Dermis microvascular lymphatic vessel endothelial cell (primary cell): ENCODE measurements at regions not wholly inside any gene's neighbourhood (a gene's known extent, or its start where the extent isn't known, plus 50 kb on each side); places are given as distances from the start of the nearest gene placed in this dataset.
"Not testable (repeated sequence)": the region's sequence is repeated elsewhere in the genome, so short reads cannot be mapped to it uniquely, and the experiment has no call there.

Source experiments
- DNase-seq, 2 donors: peaks; one replicate each; pipeline versions ENCODE4 v3.0.0 to v3.0.0-alpha.2; 2010; ENCODE audit warnings: low read depth in 2 of 2

- not testable (repeated sequence) for DNase-seq
These were observed 99.0 kb upstream of the ZBED5 start for GRCh38 chr11:10956884-10957283.

DNA sequence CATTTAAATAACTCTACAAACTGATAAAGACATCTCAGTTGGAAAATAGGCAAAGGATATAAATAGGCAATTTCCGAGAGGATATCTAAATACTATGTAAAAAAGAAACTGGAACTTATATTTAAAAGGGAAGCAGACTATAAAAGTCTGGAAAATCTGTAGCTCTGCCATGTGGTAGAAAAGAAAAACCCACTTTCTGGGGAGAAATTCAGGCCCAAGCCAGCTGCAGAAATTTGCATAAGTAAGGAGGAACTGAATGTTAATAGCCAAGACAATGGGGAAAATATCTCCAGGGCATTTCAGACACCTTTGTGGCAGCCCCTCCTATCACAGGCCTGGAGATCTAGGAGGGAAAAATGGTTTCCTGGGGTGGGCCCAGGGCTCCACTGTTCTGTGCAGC, 97.8 kb upstream of the ZBED5 start:
- no peak for DNase-seq

DNA sequence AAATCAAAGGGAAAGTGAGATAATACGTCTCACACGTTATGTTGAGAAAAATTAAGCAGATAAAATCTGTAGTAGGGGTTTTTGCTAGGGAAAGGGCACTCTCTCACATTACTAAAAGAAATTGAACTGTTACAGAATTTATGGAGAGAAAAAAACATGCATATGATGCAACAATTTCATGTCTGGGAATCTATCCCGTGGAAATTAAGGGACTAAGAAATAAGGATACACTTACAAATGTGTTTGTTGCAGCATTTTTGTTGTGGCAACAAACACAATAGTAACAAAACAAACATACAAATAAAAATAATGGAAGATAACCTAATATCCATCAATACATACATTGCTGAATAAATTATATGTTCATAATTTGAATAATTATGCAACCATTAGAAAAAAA, 96.3 kb upstream of the ZBED5 start:
- no peak for DNase-seq

DNA sequence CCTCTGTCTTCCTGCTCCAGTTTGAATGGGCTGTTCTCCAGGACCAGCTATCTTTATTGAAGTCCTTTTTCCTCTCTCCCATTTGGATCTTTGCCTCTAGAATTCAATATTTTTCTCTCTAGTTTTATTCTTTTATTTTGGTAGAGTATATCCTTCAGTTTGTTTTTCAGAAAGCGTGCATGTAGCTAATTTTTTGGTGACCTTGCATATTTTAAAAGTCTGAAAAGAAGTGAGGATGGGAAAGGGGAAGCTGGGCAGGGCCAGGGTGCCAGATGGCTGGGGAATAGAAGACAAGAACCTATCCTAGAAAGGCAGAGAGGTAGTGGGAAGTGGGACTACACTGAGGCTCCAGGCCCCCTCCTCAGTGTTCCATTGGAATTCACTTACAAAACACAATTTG, 95.0 kb upstream of the ZBED5 start:
- no peak for DNase-seq

DNA sequence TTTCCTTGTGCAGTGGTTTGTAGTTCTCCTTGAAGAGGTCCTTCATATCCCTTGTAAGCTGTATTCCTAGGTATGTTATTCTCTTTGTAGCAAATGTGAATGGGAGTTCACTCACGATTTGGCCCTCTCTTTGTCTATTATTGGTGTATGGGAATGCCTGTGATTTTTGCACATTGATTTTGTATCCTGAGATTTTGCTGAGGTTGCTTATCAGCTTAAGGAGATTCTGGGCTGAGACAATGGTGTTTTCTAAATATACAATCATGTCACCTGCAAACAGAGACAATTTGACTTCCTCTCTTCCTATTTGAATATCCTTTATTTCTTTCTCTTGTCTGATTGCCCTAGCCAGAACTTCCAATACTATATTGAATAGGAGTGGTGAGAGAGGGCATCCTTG, 90.1 kb upstream of the ZBED5 start:
- DNase-seq: not testable (repeated sequence)

- DNase-seq: no peak
These were observed 88.2 kb upstream of the ZBED5 start for GRCh38 chr11:10946072-10946471.

GRCh38 chr11:10945196-10945595, 87.3 kb upstream of the ZBED5 start:
- DNase-seq: no peak

DNA sequence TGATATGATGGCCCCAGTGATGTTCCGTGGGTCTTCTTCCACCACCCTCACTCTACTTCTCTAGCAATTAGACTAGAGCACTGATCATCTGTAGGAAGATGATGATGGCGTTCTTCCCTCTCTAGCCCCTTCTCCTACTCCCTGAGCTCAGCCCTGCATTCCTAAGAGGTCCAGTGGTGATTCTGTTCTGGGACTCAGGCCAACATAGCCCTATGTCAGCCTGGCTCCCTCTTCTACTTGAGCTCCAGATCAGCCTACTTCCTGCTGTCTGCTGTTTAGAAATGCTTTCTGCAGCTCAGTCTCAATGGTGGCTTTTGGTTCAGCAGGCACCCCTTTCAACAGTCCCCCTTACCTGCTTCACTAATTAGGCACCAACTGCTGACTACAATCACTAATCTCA, 86.1 kb upstream of the ZBED5 start:
- no peak for DNase-seq

DNA sequence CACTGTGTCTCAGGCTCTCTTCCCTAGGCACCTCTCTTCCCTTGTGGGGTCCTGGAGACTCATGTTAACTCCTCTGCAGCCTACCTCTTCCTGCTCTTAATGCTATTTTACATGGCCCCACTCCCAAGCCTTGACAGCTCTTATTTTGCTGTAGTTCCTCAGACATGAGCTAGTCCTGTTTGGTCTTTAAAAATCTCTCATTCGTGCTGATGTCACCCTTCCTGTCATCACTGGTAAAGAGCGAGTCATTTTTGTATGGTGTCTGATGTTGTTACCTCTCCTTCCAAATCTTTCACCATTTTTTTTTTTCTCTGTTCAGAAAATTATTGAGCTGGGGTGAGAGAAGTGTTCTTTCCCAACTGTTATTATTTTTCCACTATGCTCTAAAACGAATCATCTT, 84.8 kb upstream of the ZBED5 start:
- no peak for DNase-seq

DNA sequence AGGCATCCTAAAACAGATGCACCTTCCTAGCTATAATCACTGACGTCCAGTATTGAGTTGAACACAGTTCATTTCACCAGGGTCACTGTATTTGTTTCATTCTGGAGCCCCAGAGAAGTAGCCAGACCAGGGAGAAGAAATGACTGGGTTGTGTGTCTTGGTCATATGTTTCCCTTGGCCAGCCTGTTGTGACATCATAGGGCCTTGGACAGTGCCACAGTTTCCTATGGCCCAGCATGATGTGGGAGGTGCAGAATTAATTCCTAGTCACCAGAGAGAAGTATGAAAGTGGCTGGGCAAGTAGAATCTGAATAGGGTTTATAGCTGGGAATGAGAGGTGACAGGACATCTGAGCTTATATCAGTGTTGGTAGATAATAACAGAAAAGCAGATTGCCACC, 84.0 kb upstream of the ZBED5 start:
- DNase-seq: no peak

GRCh38 chr11:10941414-10941813, 83.6 kb upstream of the ZBED5 start:
- DNase-seq: no peak

DNA sequence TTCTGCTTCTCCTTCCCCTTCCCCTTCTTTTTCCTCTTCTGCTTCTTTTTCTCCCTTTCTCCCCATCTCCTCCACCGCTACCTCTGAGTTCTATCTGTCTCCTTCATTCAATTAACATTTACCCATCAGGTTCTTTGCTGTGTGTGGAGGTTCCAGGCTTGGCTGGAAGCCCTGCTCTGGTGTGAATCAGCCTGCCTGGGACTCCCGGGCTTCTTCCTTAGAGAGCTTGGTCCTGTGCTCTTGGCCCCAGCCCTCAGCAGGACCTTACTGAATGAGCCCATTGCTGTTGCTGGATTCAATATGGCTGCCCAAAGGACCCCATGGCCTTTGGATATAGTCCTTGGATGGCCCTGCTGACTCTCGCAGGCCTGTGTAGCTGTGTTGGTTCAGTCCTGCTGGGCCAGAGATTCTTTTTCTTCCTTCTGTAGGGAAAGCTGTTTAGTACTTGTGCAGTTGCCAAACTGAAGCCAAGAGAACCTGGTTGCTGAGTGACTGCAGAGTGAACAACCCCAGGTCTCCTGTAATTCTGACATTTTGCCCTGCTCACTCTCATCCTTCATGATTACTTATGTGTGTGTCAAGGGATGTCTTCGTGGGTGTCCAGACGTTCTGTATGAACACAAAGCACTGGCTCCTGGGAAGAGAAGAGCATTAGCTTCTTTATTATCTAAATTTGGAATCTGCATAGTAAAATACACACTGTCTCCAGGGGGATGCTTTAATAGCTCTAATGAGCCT, 81.0 kb upstream of the ZBED5 start:
- DNase-seq: no peak

- DNase-seq: no peak
These were observed 80.4 kb upstream of the ZBED5 start for GRCh38 chr11:10938231-10938630.

- DNase-seq: no peak
These were observed 79.5 kb upstream of the ZBED5 start for GRCh38 chr11:10937385-10937771.

- DNase-seq: no peak
These were observed 79.0 kb upstream of the ZBED5 start for GRCh38 chr11:10936626-10937384.

DNA sequence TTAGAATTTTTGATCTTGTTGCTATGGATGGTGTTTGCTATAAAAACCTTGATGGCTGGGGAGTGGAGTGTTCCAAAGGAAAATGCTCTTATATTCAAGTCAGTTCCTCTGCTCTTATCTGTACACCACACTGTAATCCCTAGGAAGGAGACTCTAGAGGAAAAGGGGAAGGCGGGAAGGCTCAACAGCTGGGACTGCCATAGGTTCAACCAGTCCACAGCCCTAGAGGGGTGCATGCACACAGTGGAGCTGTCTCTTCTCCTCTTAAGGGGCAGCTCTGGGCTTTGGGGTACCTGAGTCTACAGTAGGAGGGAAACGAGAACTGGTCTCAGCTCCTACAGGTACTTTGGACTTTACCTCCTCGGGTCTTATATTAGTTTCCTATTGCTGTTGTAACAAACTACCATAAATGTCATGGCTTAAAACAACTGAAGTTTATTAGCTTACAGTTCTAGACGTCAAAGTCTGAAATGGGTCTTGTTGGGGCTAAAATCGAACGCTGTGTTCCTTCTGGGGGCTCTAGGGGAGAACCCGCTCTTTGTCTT, 77.2 kb upstream of the ZBED5 start:
- DNase-seq: no peak

DNA sequence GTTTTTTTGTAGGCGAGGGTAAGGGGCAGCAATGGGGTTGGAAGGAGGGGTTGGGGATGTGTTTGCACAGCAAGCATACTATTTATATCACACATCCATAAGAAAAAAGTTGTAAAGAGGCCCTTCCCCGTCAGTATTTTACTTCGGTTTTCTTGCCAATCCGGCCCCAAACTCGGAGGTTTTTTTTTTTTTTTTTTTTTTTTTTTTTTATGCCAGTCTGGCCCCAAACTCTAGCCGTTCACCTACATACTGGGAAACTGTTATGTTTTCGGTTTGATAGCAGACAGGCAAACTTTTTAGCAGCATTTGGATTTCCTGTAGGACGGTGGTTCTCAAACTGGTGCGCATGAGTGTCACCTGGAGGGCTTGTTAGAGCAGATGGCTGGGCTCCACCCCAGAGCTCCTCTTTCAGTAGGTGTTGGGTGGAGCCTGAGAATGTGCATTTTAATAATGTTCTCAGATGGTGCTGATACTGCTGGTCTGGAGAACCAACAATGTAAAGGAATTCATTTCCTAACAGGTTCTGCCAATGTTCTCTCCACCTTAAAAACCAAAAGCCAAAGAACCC, 76.5 kb upstream of the ZBED5 start:
- no peak for DNase-seq

GRCh38 chr11:10933455-10934292, 75.8 kb upstream of the ZBED5 start:
- peak; percentile 60 to 92 for DNase-seq

GRCh38 chr11:10932976-10933375, 75.1 kb upstream of the ZBED5 start:
- DNase-seq: no peak

DNA sequence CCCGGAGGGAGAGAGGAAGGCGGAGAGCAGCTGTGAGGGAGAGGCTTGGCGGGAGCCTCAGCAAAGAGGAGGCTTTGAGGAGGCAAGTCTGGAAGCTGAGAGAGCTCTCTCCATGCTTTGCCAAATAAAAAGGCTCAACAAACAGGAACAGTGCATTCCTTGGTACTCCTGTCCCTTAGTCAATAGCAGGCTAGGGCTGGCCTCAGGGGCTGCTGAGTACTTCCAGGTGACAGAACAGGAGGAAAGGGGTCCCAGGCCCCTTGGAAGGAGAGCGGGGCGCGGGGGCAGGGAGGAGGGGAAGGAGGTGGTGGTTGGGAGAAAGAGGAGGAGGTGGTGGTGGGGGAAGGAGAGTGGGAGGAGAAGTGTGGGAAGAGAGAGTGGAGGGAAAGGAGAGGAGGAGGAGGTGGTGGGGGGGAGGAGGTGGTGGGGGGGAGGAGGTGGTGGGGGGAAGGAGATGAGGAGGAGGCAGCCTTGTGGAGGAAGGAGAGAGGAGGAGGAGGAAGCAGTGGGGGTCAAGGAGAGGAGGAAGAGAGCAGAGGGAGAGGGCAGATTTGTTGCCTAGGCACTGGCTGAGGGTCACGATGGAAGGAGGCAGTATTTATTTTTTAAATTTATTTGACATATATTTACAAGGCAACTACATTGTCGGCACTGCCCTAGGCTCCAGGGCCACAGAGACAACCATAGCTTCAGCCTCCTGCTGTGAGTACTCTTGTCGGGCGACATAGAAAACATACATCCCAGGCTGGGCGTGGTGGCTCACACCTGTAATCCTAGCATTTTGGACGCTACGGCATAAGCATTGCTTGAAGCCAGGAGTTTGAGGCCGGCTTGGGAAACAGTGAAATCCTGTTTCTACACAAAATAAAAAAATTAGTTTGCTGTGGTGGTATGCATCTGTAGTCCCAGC, 74.2 kb upstream of the ZBED5 start:
- DNase-seq: no peak
